Heart right ventricle (tissue), 16 donors: ENCODE measurements at regions not wholly inside any gene's neighbourhood (a gene's known extent, or its start where the extent isn't known, plus 50 kb on each side); places are given as distances from the start of the nearest gene placed in this dataset.

ENCODE experiments used
- ATAC-seq, 8 donors: fragments of 200-7000 bp; cut with Tn5 transposase; one replicate each; pipeline ENCODE4 v1.9.1; 2020; ENCODE audit warnings: mild to moderate bottlenecking in 8 of 8, moderate library complexity in 8 of 8, moderate number of reproducible peaks in 1 of 8
- DNase-seq, 2 donors: peaks; one replicate each; pipeline ENCODE4 v3.0.0-alpha.2; 2020
- H3K27ac ChIP-seq, 10 donors: fragments of 200-600 bp; sonication (generic) in 2 of 10; one replicate each; pipeline versions ENCODE4 v1.5.0 to v1.8.0; 2020 to 2022; ENCODE audit warnings: mild to moderate bottlenecking in 3 of 10
- H3K27me3 ChIP-seq, 7 donors: fragments of 200-600 bp; one replicate each; pipeline ENCODE4 v1.8.0; 2021 to 2022; ENCODE audit warnings: mild to moderate bottlenecking in 2 of 7
- H3K36me3 ChIP-seq, 9 donors: fragments of 200-600 bp; sonication (generic) in 1 of 9; one replicate each; pipeline versions ENCODE4 v1.5.0 to v1.8.0; 2020 to 2022; ENCODE audit warnings: mild to moderate bottlenecking in 2 of 9
- H3K4me1 ChIP-seq, 9 donors: fragments of 200-600 bp; sonication (generic) in 1 of 9; one replicate each; pipeline versions ENCODE4 v1.5.0 to v1.8.0; 2020 to 2022; ENCODE audit warnings: mild to moderate bottlenecking in 4 of 9
- H3K4me3 ChIP-seq, 10 donors: fragments of 200-600 bp; sonication (generic) in 2 of 10; one replicate each; pipeline versions ENCODE4 v1.5.0 to v1.8.0; 2020 to 2022; ENCODE audit warnings: mild to moderate bottlenecking in 7 of 10, moderate library complexity in 2 of 10
- H3K9me3 ChIP-seq, 11 donors: fragments of 200-600 bp in 10 of 11; sonication (generic) in 2 of 11; one replicate each; pipeline versions ENCODE4 v1.5.0 to v1.8.0; 2013 to 2022; ENCODE audit warnings: mild to moderate bottlenecking in 2 of 11, control low read depth in 1 of 11, moderate library complexity in 1 of 11
- CTCF ChIP-seq, 9 donors: fragments of 200-600 bp; sonication (generic) in 2 of 9; IDR thresholded peaks; one replicate each; pipeline versions ENCODE4 v1.5.0 to v1.8.0; 2021 to 2022; ENCODE audit warnings: antibody characterized with exemption in 9 of 9, mild to moderate bottlenecking in 5 of 9, moderate library complexity in 1 of 9
- WGBS, 2 donors: extraction: QIAGEN DNeasy Blood & Tissue Kit; methylation state at CpG; one replicate each; pipeline ENCODE4 v1.1.7; 2013; ENCODE audit warnings: inconsistent platforms in 1 of 2; 5-methylcytosine and 5-hydroxymethylcytosine counted together
- intact Hi-C, 10 donors: fragments of 100-400 bp; cut with DNase I; formaldehyde crosslinking; loops; one replicate each; pipeline versions ENCODE4 v1.11.1 to v1.14.2; 2022
- donor health status: Arrhythmogenic right ventricular cardiomyopathy.
- donor health status: ischemic (EF 13 %, LVEDD 7.1; RV severe dilation, severe dysfunction).
- donor health status: healthy with polysubstance abuse.
- donor health status: DM: no; HTN: yes; CAD: no.
- donor health status: DM: no; HTN: no; CAD: no.
- donor health status: ischemic (EF 25% LVEDD 6.9; RV normal size, moderate dysfunction).
- donor health status: ischemic (EF 25% LVEDD 5.7; RV mildly dilated, moderate dysfunction).
- donor health status: healthy.
- donor health status: DM: yes; HTN: yes; CAD: no.
- donor health status: Ischemic cardiomyopathy.
- donor health status: ischemic (EF 35%, LVEDD 5.7; RV mildly dilated, moderate dysfunction).
- donor health status: nonischemic (EF 11% LVEDD 7.7; RV severe dilation, severe dysfunction).
- donor health status: DM: yes; HTN: yes; CAD: no.
- donor health status: PGD.
- donor health status: ischemic (EF 29% LVEDD 5.4; RV normal size, mild dysfunction).
- donor health status: nonischemic (EF 23%, LVEDD 6.1; RV moderate dilation, normal function).

- no peaks in the 10 kb centered on the region for H3K27me3 ChIP-seq
- no peak overlapping the region for H3K27ac ChIP-seq
- DNase-seq (no peak), ATAC-seq (no peak)
- no peaks in the 10 kb centered on the region for H3K36me3 ChIP-seq
- no peaks in the 10 kb centered on the region for H3K4me1 ChIP-seq
- WGBS, 2 donors = 52 to 60% methylated on average over 4 of the region's 4 CpGs
- peaks cover 0 to 13% (median 0%) of the 10 kb centered on the region in 11 donors for H3K9me3 ChIP-seq
- intact Hi-C loops = no loop called here
- H3K4me3 ChIP-seq = no peak overlapping the region
- TF ChIP-seq CTCF (IDR thresholded peaks at IDR 0.05) = no peak
Measured at GRCh38 chr18:78579449-78579848, 400.2 kb upstream of the SALL3 start.

GRCh38 chr18:78579854-78580577 lies 399.6 kb upstream of the SALL3 start:
- H3K4me3 ChIP-seq = no peak overlapping the region
- H3K27ac ChIP-seq = no peak overlapping the region
- DNase-seq (no peak), ATAC-seq (no peak)
- H3K36me3 ChIP-seq = no peaks in the 10 kb centered on the region
- H3K27me3 ChIP-seq = peaks cover 0 to under 1% (median 0%) of the 10 kb centered on the region in 7 donors
- no peaks in the 10 kb centered on the region for H3K4me1 ChIP-seq
- 81 to 82% methylated on average over 16 of the region's 16 CpGs for WGBS, 2 donors
- intact Hi-C loops = loop anchor here in 2 of 10 donors (10.0 kb wide), 2 partner anchors 55 to 65 kb away; no protein-coding TSS in a partner anchor
- no peak for TF ChIP-seq CTCF (IDR thresholded peaks at IDR 0.05)
- H3K9me3 ChIP-seq = peaks cover 0 to 7% (median 0%) of the 10 kb centered on the region in 11 donors

- H3K36me3 ChIP-seq = no peaks in the 10 kb centered on the region
- intact Hi-C loops = loop anchor here in 2 of 10 donors (10.0 kb wide), 2 partner anchors 56 to 64 kb away; no protein-coding TSS in a partner anchor
- H3K4me1 ChIP-seq = no peaks in the 10 kb centered on the region
- no peaks in the 10 kb centered on the region for H3K9me3 ChIP-seq
- TF ChIP-seq CTCF (IDR thresholded peaks at IDR 0.05) = no peak
- no peak overlapping the region for H3K4me3 ChIP-seq
- ATAC-seq = no peak
- no peak for DNase-seq
- peaks cover 0 to 6% (median 0%) of the 10 kb centered on the region in 7 donors for H3K27me3 ChIP-seq
- no peak overlapping the region for H3K27ac ChIP-seq
- WGBS, 2 donors = 76 to 80% methylated on average over 7 of the region's 7 CpGs
Measured at GRCh38 chr18:78580835-78581339, 398.7 kb upstream of the SALL3 start.

GRCh38 chr18:78582181-78582709 lies 397.4 kb upstream of the SALL3 start:
- Histone ChIP-seq H3K27me3 (peaks cover 0 to 6% (median 0%) of the 10 kb centered on the region in 7 donors), H3K27ac (no peak overlapping the region), H3K9me3 (no peaks in the 10 kb centered on the region), H3K4me1 (no peaks in the 10 kb centered on the region), H3K36me3 (no peaks in the 10 kb centered on the region), H3K4me3 (no peak overlapping the region)
- intact Hi-C loops = loop anchor here in 2 of 10 donors (10.0 kb wide), 2 partner anchors 57 to 63 kb away; no protein-coding TSS in a partner anchor
- ATAC-seq = no peak
- WGBS, 2 donors = 91 to 92% methylated on average over 23 of the region's 23 CpGs
- TF ChIP-seq CTCF (IDR thresholded peaks at IDR 0.05) = no peak
- no peak for DNase-seq
